ENCODE measurements at regions not wholly inside any gene's neighbourhood (a gene's known extent, or its start where the extent isn't known, plus 50 kb on each side); places are given as distances from the start of the nearest gene placed in this dataset.

DNA sequence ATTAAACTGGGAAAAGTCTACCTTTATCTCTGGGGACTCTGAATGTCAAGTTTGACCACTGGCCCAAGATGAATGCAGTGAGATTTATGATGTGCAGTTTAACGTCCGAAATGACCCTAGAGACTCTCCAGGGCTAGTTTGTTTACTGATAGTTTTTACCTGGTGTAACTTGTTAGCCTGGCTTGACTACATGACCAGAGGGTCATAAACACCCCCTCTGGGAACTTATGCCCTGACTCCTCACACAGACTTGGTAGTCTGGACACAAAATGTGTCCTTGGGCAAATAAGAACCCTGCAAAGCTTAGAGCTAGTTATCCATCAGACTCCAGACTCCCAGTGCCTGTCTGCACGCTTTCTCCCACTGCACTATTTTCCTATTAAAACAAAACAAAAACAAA is 606.5 kb downstream of the HACE1 start:
- TF ChIP-seq, protein P1, sequence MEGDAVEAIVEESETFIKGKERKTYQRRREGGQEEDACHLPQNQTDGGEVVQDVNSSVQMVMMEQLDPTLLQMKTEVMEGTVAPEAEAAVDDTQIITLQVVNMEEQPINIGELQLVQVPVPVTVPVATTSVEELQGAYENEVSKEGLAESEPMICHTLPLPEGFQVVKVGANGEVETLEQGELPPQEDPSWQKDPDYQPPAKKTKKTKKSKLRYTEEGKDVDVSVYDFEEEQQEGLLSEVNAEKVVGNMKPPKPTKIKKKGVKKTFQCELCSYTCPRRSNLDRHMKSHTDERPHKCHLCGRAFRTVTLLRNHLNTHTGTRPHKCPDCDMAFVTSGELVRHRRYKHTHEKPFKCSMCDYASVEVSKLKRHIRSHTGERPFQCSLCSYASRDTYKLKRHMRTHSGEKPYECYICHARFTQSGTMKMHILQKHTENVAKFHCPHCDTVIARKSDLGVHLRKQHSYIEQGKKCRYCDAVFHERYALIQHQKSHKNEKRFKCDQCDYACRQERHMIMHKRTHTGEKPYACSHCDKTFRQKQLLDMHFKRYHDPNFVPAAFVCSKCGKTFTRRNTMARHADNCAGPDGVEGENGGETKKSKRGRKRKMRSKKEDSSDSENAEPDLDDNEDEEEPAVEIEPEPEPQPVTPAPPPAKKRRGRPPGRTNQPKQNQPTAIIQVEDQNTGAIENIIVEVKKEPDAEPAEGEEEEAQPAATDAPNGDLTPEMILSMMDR (IDR thresholded peaks at IDR 0.05; ENCODE audit: insufficient read depth, low read length, poor library complexity, severe bottlenecking) = no peak
- no peak overlapping the region for H3K4me3 ChIP-seq (replicated peaks; ENCODE audit: low read depth, low read length)
- DNase-seq (ENCODE audit: extremely low read depth, insufficient read length) = no peak
- H3K36me3 ChIP-seq (ENCODE audit: control insufficient read depth, insufficient read depth, low read length) = no peaks in the 10 kb centered on the region
- no peaks in the 10 kb centered on the region for H3K27me3 ChIP-seq (replicated peaks; ENCODE audit: control insufficient read depth, insufficient read depth, low read length)

DNA sequence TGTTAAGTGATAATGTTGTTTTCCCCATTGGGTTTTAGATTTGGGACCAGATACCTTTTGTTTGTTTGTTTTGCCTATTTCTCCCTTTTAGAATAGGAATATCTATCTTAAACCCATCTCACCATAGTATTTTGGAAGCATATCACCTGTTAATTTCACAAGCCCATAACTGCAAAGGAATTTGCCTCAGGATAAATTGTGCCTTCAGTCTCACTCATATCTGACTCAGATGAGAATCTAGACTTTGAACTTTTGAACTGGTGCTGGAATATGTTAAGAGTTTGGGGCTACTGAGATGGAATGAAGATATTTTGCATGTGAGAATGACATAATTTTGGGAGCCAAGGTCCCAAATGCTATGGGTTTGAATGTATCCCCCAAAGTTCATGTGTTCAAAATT is 607.4 kb downstream of the HACE1 start:
- DNase-seq (ENCODE audit: extremely low read depth, insufficient read length) = no peak
- TF ChIP-seq, protein P1 (IDR thresholded peaks at IDR 0.05; ENCODE audit: insufficient read depth, low read length, poor library complexity, severe bottlenecking) = no peak
- no peak overlapping the region for H3K4me3 ChIP-seq (replicated peaks; ENCODE audit: low read depth, low read length)
- H3K27me3 ChIP-seq (replicated peaks; ENCODE audit: control insufficient read depth, insufficient read depth, low read length) = no peaks in the 10 kb centered on the region
- H3K36me3 ChIP-seq (ENCODE audit: control insufficient read depth, insufficient read depth, low read length) = no peaks in the 10 kb centered on the region

DNA sequence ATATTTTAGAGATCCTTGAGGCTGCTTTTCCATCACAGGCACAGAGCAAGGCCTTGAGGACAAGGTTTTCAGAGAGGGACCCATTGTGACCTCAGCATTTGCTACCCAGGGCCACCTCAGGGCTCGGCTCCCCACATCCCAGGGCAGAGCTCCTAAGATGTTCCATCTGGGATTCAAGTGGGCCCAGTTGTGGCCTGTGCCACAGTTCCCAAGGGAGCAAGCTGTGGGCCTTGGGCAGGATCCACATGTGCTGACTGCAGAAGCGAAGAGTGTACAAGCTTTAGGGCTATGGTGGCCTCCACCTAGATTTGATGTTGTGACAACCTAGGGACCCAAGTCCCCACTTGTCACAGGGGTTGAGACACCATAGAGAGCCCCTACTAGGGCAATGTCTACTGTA is 608.1 kb downstream of the HACE1 start:
- Histone ChIP-seq H3K4me3 (replicated peaks; ENCODE audit: low read depth, low read length) (no peak overlapping the region), H3K36me3 (ENCODE audit: control insufficient read depth, insufficient read depth, low read length) (no peaks in the 10 kb centered on the region), H3K27me3 (replicated peaks; ENCODE audit: control insufficient read depth, insufficient read depth, low read length) (no peaks in the 10 kb centered on the region)
- TF ChIP-seq, protein P1 (IDR thresholded peaks at IDR 0.05; ENCODE audit: insufficient read depth, low read length, poor library complexity, severe bottlenecking) = no peak
- DNase-seq (ENCODE audit: extremely low read depth, insufficient read length) = no peak

DNA sequence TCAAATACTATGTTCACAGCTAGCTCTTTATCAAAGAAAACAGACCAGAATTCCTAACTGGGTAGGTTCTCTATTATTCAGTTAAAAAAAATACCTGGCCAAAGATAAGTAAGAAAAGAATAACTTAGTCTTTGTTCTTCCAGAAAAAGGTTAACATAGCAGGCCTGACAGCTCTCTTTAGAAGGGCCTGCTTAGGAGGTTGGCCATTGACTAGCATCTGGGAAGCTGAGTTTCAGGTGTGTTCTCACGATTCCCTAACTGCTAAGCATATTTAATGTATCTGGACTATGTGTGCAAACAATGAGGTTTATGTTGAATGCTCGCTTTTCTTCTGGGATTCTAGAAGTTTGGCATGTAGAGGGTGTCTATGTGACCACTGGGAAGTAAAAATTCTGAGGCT is 618.9 kb downstream of the HACE1 start:
- H3K36me3 ChIP-seq (ENCODE audit: control insufficient read depth, insufficient read depth, low read length) = no peaks in the 10 kb centered on the region
- TF ChIP-seq, protein P1 (IDR thresholded peaks at IDR 0.05; ENCODE audit: insufficient read depth, low read length, poor library complexity, severe bottlenecking) = no peak
- no peak for DNase-seq (ENCODE audit: extremely low read depth, insufficient read length)
- H3K4me3 ChIP-seq (replicated peaks; ENCODE audit: low read depth, low read length) = no peak overlapping the region
- H3K27me3 ChIP-seq (replicated peaks; ENCODE audit: control insufficient read depth, insufficient read depth, low read length) = no peaks in the 10 kb centered on the region

DNA sequence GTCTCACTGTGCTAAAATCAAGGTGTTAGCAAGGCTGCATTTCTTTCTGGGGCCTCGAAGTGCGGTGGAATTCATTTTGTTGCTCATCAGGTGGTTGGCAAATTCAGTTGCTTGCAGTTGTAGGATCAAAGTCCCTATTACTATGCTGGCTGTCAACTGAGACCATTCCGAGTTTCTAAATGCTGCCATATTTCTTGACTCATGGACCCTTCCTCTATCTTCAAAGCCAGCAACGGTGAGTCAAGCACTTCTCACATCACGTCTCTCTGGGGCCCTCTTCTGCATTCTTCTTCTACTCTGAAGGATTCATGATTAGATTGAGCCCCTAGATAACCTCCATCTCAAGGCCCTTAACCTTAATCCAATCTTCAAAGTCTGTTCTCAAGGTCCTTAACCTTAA is 619.7 kb downstream of the HACE1 start:
- no peaks in the 10 kb centered on the region for H3K27me3 ChIP-seq (replicated peaks; ENCODE audit: control insufficient read depth, insufficient read depth, low read length)
- DNase-seq (ENCODE audit: extremely low read depth, insufficient read length) = no peak
- TF ChIP-seq, protein P1 (IDR thresholded peaks at IDR 0.05; ENCODE audit: insufficient read depth, low read length, poor library complexity, severe bottlenecking) = no peak

DNA sequence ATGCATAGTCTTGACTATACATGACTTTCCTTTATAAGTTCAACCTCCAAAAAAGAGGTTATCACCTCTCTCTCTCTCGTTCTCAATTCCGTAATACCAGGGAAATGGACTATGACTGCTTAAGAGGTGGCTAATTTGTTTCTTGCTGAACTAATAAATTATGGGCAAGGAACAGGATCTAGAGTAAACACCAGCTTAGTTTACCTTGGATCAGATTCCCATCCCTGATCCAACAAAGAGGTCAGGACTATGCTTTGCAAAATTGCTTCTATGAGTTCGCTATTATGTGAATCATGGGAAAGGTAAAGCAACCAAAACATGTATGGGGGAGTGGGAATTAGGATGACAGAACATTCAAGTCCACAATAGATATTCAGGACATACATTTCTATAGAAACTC is 630.7 kb downstream of the HACE1 start:
- H3K4me3 ChIP-seq (replicated peaks; ENCODE audit: low read depth, low read length) = no peak overlapping the region
- H3K36me3 ChIP-seq (ENCODE audit: control insufficient read depth, insufficient read depth, low read length) = no peaks in the 10 kb centered on the region
- no peaks in the 10 kb centered on the region for H3K27me3 ChIP-seq (replicated peaks; ENCODE audit: control insufficient read depth, insufficient read depth, low read length)
- TF ChIP-seq, protein P1 (IDR thresholded peaks at IDR 0.05; ENCODE audit: insufficient read depth, low read length, poor library complexity, severe bottlenecking) = no peak
- DNase-seq (ENCODE audit: extremely low read depth, insufficient read length) = no peak

More for the DNA sequence above, 619.7 kb downstream of the HACE1 start:
- Histone ChIP-seq H3K4me3 (replicated peaks; ENCODE audit: low read depth, low read length) (no peak overlapping the region), H3K36me3 (ENCODE audit: control insufficient read depth, insufficient read depth, low read length) (no peaks in the 10 kb centered on the region)
